Femur (tissue), 1 donor: ENCODE measurements at regions not wholly inside any gene's neighbourhood (a gene's known extent, or its start where the extent isn't known, plus 50 kb on each side); places are given as distances from the start of the nearest gene placed in this dataset.
"Not testable (repeated sequence)": the region's sequence is repeated elsewhere in the genome, so short reads cannot be mapped to it uniquely, and the experiment has no call there.

Experiments used
- DNase-seq: peaks from one replicate; pipeline ENCODE4 v3.0.0-alpha.2; 2017

DNA sequence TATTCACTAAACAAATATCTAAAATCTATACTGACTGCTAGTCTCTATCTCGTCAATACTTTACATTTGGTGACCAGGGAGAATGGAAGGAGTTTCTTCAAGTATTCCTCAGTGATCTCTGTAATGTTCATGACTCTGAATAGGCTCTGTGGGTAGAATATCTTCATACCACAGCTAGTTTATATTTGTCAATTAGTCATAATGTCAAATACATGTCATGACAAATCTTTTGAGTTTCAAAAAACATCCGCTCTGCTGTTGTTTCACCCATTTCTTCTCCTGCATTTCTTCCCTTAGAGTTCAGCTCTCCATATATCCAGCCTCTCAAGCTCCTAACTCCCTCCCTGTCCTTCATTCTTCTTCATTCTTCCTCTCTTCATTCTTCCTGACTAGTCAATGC, 206.5 kb upstream of the FANCL start:
- no peak for DNase-seq

DNA sequence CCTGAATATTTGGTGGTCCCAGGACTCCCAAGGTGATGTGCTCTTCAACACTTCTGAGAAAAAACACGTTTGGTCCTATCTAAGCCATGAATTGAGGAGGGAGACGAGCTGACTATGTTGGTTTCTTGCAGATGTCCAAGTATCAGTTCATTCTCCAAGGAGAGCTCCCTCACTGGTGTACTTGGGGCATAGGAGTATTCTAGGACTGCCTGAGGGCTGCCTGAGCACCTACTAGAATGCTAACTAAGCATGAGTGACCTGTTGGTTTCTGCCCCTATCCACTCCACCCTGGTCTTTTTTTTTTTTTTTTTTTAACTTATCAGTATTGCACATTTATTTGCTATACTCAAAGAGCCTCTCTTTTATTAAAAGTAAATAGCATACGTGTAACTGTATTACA, 200.5 kb upstream of the FANCL start:
- no peak for DNase-seq

DNA sequence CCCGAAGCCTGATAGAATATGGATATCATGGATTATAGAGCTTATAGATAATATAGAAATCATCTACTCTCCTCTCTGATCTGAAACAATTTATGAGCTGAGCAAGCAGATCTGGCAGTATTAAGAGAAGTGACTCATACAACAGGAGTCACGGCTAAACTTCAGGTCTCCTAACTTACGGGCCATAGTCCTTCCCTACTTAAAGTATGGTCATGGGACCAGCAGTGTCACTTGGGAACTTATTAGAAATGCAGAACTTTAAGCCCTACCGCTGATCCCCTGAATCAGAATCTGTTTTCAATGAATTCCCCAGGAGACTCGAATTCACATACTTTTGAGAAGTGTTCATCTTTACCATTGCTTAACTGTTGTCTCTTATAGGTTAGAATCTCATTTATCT, 195.7 kb upstream of the FANCL start:
- no peak for DNase-seq

DNA sequence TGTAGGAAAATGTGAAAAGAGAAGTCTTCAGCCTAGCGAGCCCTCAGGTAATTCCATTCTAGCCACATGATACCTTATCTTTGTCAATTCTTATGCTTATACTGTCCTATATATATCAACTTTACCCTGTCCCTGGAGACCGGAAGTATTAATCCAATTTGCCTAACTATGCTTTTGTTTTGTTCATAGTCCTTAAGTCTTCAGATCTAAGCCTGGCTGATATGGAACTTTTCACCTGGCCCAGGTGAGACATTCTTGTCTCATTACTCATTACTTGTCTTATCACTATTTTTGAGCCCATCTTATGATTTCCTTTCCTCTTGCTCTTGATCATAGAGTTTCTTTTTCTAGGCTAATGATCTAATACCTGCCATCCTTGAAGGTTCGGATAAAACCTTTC, 194.1 kb upstream of the FANCL start:
- DNase-seq, result no peak

DNA sequence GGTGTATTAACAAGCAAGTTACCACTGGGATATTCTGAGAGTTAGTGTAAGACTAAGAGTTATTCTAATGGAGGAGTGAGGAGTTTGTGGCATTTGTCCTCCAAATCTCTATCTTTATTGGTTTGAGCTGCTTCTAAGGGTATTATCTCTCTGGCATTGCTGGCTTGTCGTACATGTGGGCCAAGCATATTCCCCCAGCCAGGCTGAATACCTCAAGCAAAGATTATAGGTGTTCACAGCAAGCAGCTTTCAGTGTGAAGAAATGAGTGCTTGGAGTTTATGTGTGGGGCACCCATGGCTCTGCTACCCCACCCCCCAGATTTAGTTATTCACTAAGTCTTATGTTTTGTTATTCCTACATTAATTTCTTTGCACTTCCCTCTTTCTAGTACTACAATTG, 193.6 kb upstream of the FANCL start:
- DNase-seq, result no peak

DNA sequence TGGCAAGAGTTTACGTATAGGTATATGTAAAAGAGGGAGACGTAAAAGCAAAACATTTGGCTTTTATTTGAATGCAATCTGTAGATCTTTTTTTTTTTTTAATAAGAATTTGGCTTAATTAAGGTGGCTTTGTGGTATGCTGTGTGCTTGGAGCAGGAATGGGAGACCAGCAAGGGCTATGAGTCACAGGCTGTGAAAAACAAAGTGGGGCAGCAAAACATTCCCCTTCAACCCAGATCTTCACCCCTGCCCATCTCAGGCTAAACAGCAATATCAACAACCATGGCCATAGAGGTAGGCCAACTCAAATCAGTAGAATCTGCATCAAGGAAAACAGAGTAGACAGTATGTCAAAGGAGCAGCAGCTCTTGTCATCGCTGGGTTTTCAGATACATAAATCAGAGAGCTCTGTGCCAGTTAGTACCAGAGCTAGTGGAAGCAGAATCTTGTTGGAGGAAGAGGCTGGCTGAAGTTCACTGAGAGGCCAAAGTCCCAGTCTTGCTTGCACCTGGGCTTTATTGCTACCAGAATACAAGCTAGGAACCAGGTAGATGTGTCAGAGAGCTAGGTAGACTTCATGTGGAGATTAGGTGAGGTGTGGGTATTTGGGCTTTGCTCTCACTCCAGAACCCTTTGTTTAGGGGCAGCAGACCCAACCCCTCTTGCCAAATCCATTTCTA, 191.5 kb upstream of the FANCL start:
- DNase-seq, result no peak

DNA sequence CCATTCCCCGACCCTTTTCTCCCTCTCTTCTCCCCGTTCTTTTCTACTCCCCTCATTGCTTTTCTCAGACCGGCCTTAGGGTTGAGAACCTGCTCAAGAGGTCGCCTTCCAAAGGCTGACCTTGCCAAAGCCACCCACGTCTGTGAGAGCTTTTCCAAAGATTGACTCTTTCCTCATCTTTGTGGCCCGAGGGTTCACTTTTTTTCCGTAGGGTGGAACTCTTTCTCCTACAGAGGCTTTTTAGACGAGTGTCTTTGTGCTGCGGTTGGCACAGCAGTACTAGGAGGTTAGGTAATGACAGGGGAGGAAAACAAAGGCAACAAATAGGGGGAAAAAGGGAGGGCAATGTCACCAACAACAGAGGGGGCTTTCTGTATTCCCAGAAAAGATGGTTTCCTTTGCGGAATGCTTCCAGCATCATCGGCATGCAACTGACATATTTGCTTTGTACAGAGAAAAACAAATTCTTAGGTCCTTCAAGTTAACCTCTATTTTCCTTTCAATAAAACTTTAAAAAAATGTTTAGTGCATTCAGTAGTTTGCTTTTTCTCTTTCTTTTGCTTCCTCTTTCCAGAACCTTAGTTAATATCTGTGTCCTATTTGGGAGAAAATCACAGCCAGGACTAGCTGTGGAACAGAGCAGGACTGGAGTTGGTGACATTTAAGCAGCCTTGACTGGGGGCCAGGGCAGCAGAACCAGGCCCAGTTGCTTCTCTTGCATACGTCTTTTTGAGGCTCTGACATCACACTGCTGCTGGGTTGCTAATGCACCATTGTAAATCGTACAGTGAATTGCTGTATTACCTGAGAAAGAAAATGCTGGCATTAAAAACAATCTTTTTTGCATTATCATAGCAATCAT, 188.1 kb upstream of the FANCL start:
- peak; percentile 25 for DNase-seq

DNA sequence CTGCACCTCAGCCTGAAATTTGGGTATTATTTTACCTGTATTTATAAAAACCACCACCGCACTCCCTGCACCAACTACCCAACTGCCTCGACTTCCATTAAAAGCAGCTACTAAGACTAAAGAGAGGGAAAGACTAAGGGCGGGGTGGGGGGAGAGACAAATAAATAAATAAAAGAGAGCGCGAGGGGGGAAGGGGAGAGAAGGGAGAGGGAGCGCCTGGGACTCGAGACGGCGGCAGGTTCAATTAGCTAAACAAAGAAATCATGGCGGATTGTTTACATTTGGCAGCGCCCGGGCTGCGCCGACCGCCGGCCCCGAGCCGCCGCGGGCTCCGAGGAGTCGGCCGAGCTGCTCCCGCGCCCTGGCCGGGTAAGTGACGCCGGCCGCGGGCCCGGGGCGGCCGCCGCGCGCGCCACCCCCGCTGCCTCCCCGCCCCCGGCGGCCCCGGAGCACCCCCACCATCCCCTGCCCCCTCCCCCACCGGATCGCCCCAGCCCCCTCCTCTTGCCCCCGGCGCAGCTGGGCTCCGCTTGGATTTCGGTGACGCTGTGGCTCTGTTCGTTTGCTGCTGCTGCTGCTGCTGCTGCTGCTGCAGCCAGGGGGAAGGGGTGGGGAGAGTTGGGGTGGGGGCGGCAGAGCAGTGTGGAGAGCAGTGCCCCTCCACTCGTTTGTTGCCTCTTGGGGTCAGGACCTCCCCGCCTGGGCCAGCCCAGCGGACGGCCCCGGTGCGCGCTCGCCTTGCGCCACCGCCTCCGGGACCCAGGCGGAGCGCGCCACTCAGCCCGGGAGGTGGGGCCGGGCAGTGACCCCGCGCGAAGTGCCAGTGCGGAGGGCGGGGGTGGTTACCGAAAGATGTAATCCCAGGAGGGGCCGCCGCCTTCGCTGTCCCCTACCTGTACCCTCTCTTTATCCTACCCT, 187.2 kb upstream of the FANCL start:
- peak; percentile 57 for DNase-seq

DNA sequence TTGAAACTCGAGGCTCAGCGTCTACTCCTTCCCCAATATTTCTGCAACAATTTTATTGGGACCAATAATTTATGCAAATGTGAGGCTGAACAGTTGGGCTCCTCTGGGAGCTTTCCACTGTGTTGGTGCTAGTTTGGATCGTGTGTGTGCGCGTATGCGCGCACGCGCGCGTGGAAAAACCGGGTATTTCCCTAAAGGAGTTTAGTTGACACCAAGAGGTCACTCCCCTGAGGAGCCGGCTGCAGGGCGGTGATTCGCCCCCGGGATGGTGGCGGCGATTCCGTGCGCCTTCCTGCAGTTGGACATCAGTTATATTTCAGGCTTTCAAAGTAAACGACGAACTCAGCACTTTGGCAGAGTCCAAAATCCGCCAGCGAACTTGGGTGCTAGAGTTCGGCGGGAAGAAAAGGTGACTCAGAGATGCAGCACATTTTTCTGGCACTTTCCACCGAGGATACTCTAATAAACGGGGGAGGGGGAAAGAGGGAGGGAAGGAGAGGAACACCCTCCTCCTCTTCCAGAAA, 186.5 kb upstream of the FANCL start:
- peak; percentile 50 for DNase-seq

DNA sequence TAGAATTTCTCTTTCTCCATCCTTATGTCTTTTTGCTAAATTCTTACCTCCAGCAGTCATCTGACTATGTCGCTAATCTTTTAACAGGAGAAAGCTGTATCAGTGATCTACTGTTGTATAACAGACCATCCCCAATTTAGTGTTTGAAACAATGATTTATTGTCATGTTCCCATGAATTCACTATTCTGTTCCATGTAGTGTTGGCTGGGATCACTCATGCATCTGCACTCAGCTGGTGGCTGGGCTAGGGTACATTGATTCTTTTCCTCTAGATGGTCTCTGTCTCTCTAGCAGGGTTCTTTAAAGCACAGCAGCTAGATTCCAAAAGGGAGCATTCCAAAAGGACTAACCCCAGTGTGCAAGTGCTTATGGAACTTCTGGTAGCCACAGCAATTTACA, 184.2 kb upstream of the FANCL start:
- no peak for DNase-seq

DNA sequence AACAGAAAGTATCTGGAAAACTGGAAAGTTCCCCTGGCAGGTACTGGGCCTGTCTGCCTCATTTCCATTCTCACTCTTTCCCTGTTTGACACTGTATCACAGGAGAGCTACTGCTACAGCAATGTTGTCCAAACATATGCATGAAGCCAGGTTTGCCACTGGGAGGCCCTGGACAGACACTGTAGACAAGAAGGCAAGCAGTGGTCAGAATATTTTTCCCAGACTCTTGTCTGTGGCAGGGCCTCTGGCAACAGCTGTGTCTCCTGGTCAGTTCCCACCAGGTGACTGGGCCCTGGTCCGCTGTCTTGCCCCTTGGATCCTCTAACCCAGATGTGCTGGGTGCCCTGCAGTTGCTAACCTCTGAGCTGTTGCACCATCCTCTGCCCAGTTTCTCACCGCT, 178.9 kb upstream of the FANCL start:
- no peak for DNase-seq

DNA sequence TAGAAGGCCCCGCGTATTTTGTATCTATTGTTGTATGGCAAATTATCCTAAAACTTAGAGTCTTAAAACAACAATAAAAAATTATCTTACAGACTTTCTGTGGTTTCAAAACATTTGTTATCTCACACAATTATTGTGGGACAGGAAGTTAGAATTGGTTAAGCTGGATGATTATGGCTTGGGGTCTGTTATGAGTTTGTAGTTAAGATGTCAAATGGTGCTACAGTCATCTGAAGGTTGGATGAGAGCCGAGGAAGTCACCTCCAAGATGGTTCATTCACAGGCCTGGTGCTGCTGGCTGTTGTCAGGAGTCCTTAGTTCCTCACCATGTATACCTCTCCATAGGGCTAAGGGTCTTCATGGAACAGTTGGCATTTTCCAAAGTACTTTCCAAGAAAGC, 175.6 kb upstream of the FANCL start:
- DNase-seq, result no peak

DNA sequence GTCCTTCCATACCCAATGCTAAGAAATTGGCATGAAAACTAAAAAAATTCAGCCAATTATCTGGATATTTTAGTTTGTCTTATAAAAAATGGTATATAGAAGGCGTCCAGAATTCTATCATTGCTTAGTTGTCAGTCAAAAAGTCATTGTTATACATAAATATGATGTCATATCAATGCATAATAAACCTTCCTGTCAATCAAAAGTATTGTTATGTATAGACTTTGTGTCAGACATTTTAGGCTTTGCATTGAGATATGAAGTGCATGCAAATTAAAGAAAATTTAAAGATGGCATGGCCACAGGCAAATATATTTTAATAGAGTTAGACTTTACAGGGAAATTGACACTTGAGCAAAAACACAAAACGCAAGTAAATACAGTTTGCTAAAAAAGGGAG, 173.4 kb upstream of the FANCL start:
- DNase-seq, result no peak

DNA sequence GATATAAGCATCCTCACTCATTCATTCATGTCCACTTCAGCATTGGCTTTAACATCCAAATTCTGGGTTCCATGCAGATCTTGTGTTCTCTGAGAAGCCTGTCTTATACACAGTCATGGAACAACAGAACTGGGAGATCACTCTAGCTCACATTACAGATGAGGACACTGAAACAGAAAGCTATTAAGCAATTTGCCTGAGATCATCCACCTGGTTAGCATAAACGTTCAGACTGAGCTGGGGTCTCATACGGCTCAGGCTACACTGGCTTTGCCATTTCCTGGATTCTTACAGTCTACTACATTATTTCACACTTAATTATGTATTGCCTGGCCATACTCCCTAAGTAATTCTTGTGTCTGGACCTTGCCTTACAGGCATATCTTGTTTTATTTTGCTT, 169.4 kb upstream of the FANCL start:
- DNase-seq, result no peak

DNA sequence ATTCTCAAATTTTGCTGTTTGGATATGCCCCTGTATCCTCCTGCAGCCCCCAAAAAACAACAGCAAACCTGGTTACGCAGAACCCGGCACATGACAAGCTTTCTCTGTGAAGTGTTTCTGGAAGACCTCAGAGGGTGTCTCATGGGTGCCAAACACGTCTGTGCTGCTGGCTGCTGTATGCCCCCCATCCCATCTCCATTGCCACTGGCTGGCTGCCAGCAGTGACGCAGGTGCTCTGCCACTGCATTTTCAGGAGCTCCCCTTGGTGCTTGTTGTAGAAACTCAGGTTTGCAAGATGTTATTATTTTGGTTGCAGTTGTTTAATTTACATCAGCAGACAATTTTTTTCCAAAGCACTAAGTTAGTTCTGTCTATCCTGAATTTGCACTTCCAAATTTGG, 166.4 kb upstream of the FANCL start:
- DNase-seq, result no peak

DNA sequence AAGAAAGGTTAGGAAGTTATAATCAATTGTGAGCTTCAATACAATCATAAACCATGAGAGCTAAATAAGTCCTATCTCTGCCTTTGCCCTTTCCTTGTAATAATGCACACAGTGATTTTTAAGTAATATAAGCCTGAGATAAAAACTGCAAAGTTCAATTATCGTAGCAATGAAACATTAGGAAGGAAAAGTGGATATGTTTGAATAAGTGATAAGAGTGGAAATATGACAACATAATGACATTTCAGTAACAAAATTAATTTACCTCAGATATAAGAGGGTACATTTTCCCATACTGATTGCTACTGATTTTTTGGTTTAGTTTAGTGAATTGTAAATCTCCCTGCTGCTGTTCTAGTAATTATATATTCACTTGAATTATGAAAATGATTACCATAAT, 164.2 kb upstream of the FANCL start:
- no peak for DNase-seq

DNA sequence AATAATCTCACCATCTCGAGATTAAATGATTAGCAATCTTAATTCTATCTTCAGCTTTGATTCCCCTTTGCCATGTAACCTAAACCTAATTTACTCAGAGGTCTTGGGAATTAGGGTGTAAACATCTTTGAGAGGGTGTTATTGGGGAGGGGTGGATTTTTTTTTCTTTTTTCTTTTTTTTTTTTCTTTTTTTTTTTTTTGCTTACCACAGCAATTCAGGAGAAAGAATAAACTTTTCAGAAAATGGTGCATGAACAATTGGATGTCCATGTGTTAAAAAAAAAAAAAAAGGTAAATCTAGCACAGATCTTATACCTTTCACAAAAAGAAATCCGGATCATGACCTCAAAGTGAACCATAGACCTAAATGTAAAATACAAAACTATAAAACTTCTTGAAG, 160.8 kb upstream of the FANCL start:
- no peak for DNase-seq

DNA sequence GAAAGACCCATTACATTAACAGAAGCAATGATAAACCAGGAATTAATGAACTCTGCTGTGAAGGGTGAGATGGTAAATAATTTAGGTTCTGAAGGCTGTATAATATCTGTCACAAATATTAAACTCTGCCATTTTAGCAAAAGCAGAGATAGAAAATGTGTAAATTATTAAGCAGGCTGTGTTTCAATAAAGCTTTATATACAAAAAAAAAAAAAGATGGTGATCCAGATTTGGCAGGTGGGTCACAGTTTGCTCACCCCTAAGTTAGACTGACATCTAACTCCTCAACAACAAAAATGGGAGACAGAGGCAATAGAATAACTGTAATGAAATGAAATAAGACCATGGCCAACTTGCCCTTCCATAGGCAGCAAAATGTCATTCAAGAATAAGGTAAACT, 157.3 kb upstream of the FANCL start:
- DNase-seq, result no peak

DNA sequence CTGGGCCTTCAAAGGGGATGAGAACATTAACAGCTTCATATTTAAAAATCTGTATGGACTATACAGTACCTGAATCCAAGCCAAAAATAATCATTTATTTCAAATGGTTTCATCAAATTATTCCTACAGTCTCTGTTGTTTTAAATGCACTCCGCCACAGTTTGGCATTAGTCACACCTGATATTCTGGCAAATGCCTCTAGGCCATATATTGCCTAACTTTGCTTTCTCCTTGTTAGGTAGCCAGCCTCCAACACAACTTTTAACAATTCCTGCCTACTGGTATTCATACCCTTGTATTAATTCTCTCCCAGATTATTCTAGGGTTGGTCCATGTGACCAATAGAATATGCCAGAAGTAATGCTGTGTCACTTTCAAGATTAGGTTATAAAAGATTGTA, 146.6 kb upstream of the FANCL start:
- DNase-seq, result no peak

DNA sequence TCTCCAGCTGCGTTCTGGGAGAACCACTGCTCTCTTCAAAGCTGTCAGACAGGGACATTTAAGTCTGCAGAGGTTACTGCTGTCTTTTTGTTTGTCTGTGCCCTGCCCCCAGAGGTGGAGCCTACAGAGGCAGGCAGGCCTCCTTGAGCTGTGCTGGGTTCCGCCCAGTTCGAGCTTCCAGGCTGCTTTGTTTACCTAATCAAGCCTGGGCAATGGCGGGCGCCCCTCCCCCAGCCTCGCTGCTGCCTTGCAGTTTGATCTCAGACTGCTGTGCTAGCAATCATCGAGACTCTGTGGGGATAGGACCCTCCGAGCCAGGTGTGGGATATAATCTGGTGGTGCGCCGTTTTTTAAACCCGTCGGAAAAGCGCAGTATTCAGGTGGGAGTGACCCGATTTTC, 145.8 kb upstream of the FANCL start:
- DNase-seq, result not testable (repeated sequence)

DNA sequence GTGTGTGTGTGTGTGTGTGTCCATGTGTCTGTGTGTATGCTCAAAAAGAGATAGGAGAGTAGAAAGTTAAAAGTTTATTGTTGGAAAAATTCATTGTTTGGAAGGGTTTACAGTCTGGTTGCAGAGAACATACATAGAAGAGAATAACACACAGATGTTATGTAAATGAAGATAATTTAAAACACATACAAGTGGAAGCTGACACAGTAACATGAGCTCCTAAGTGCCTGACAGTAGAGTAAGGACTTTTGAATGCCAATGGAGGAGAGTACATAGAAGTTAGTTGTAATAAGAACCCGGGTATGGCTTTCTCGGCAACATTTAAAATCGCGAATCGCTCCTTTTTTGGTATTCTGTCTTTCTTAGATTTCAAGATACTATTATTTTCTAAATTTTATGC, 137.0 kb upstream of the FANCL start:
- DNase-seq, result no peak

DNA sequence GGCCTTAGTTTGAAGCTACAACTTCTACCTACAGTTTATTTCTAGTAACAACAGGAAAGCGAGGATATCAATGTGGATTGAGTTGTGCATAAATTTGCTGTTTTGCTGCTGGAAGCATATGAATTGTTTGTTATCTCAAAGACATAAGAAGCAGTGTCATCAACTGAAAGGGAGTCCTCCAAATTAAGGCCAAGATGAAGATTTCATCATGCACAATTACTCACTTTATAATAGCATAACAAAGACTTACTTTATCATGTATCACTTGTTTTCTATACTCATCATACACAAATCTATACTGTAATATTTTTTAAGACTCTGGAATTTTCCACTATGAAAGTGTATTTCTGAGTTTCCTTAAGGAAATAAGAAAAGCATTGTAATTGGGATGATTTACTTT, 136.1 kb upstream of the FANCL start:
- no peak for DNase-seq

DNA sequence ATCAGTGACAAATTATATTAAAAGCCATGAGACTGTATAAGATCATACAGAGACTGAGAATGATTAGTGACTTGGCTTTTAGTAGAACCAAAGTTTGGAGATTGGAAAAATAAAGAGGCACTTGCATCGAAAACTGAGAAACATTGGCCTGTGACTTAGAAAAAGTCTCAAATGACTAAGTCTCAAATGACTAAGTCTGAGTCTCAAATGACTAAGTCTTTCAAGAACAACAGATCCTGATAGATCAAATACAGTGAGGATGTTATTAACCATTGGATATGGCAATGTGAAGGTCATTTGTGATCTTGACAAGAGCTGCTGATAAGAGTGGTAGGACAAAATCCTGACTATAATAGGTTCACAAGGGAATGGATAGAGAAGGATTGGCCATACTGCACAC, 135.5 kb upstream of the FANCL start:
- DNase-seq, result no peak
